GM18508 (cell line): ENCODE measurements at regions not wholly inside any gene's neighbourhood (a gene's known extent, or its start where the extent isn't known, plus 50 kb on each side); places are given as distances from the start of the nearest gene placed in this dataset.

Source experiments
- ATAC-seq: cut with Tn5 transposase; IDR thresholded peaks from one replicate; pipeline ENCODE4 v1.9.1; 2021; ENCODE audit warnings: moderate number of reproducible peaks; ENCODE audit not compliant: insufficient read depth, unreplicated experiment

GRCh38 chr14:98298481-98299244 lies 973.3 kb downstream of the BCL11B start:
- no peak for ATAC-seq

- ATAC-seq: no peak
Observed at GRCh38 chr14:98301681-98302080, 970.3 kb downstream of the BCL11B start.

- ATAC-seq: no peak
Observed at GRCh38 chr14:98304574-98304973, 967.4 kb downstream of the BCL11B start.

- no peak for ATAC-seq
Observed at GRCh38 chr14:98309591-98309990, 962.4 kb downstream of the BCL11B start.

- no peak for ATAC-seq
Observed at GRCh38 chr14:98312006-98312405, 960.0 kb downstream of the BCL11B start.

GRCh38 chr14:98321841-98322240 lies 950.2 kb downstream of the BCL11B start:
- no peak for ATAC-seq

GRCh38 chr14:98323836-98324235 lies 948.2 kb downstream of the BCL11B start:
- ATAC-seq: no peak

GRCh38 chr14:98325761-98326160 lies 946.2 kb downstream of the BCL11B start:
- no peak for ATAC-seq

GRCh38 chr14:98328496-98328895 lies 943.5 kb downstream of the BCL11B start:
- ATAC-seq: no peak

- no peak for ATAC-seq
Observed at GRCh38 chr14:98334186-98334585, 937.8 kb downstream of the BCL11B start.

- ATAC-seq: no peak
Observed at GRCh38 chr14:98341211-98341610, 930.8 kb downstream of the BCL11B start.

- no peak for ATAC-seq
Observed at GRCh38 chr14:98345161-98345560, 926.8 kb downstream of the BCL11B start.

GRCh38 chr14:98347686-98348085 lies 924.3 kb downstream of the BCL11B start:
- ATAC-seq: no peak

- no peak for ATAC-seq
Observed at GRCh38 chr14:98348505-98348904, 923.5 kb downstream of the BCL11B start.

- no peak for ATAC-seq
Observed at GRCh38 chr14:98350213-98350612, 921.8 kb downstream of the BCL11B start.

GRCh38 chr14:98364961-98365360 lies 907.0 kb downstream of the BCL11B start:
- no peak for ATAC-seq

- no peak for ATAC-seq
Observed at GRCh38 chr14:98366429-98366828, 905.6 kb downstream of the BCL11B start.

- ATAC-seq: no peak
Observed at GRCh38 chr14:98368221-98368620, 903.8 kb downstream of the BCL11B start.

- ATAC-seq: no peak
Observed at GRCh38 chr14:98368916-98369315, 903.1 kb downstream of the BCL11B start.

- no peak for ATAC-seq
Observed at GRCh38 chr14:98369344-98369743, 902.7 kb downstream of the BCL11B start.

- no peak for ATAC-seq
Observed at GRCh38 chr14:98370352-98370751, 901.6 kb downstream of the BCL11B start.

- ATAC-seq: no peak
Observed at GRCh38 chr14:98371141-98371540, 900.9 kb downstream of the BCL11B start.
